DMS153 treated with DMSO at 0.1 percent for 48 hours (cell line): ENCODE measurements at regions not wholly inside any gene's neighbourhood (a gene's known extent, or its start where the extent isn't known, plus 50 kb on each side); places are given as distances from the start of the nearest gene placed in this dataset.
A peak's percentile ranks its signal among the peaks of the same experiment; 100 is the strongest.

Experiments
- DNase-seq: peaks from one replicate; lab custom pipeline; 2025; ENCODE audit not compliant: unreplicated experiment; lab: John Stamatoyannopoulos, UW

DNA sequence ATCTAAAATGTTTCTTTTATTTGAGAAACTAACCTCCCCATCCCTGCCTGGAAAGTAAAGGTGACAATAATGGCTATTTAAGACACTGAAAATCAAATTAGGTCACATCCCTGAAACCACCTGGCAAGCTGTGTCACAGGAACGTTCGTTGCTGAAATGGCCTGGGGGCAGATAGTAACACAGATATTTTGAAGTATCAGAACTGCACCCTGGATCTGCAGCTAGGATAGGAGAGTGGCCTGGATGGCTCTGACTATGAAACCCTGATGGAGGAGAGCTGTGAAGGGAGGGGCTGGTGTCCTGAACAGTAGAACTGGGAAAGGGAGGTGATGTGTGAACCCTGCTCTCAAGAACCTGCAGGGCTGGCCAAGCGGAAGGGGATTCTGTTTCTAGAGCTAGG, 648.3 kb upstream of the CFAP20DC start:
- DNase-seq = no peak

DNA sequence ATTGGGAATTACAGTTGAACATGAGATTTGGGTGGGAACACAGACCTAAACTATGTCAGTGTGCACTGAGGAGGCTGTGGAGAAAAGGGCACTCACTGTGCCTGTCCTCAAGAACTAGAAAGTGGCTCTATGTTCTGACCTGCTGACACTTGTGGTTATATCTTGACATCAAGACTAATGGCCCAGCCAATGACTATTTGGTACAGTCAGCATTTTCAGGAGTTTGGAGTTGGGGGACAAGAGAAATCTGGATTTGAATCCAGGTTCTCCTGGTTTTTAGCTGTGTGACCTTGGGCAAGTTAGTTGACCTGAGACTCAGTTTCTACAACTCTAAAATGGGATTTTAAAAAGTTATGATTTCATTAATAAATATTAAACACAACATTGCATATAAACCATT, 647.0 kb upstream of the CFAP20DC start:
- no peak for DNase-seq

DNA sequence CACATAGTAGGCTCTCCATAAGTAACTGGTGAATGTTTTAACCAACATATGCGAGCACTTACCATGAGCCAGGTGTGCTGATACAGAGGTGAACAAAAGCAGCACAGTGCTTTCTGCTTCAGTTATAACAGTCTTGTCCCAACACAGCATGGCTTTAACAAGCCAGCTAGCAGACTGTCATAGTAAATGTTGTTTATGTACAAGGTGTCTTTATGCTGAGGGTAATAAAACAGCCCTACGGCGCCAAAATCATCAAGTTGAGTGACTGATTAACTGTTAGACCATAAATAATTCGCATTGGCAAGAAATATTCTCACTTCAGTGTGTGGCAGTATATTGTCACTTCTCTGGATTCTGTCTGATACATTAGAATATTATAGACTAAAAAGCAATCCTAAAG, 646.0 kb upstream of the CFAP20DC start:
- no peak for DNase-seq

DNA sequence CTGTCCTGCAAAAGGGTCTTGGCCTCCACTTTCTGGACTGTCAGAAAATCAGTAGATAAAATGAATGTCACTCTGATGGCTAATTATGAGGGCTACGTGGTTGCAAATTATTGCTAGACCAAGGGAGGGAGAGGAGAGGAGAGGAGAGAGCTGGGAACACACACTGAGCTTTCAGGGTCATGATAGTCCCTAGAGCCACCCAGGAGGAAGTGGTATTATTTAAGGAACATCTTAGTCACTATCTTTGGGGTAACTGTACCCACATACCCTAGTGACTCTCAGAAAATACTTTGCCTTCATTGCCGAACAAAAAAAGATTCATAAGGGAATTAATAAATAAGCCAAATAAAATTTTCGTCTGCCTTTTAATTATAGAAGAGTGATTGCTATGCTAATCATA, 642.3 kb upstream of the CFAP20DC start:
- no peak for DNase-seq

DNA sequence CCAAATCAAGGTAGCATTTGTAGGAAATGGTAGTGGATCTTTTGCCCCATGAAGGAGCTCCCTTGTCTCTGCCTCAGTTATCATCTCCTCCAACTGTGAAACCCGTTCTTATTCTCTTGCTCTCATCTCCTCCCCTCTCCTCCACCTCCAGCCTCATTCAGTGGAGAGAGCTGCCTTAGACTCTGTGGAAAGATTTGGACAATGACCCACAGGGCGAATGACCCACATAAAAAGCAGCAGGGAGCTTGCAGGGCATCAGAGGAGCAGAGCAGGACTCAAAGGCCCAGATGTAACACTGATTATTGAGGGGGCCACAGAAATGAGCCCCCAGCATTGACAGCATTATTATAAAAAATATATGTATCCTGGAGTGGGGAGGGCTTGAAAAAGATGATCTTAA, 641.1 kb upstream of the CFAP20DC start:
- DNase-seq = no peak

DNA sequence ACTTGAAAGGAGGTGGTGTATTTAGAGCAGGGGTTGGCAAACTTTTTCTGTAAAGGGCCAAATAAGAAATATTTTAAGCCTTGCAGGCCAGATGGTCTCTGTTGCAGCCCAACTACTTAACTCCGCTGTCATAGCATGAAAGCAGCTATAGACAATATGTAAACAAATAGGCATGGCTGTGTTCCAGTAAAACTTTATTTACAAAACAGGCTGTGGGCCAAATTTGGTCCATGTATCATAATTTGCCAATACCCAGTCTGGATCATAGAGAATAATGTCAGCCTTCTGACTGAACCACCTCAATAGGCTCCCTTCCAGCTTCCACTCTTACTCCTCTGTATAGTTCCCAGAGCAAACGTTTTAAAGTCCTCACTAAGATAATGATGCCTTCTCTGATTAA, 638.8 kb upstream of the CFAP20DC start:
- DNase-seq = no peak

DNA sequence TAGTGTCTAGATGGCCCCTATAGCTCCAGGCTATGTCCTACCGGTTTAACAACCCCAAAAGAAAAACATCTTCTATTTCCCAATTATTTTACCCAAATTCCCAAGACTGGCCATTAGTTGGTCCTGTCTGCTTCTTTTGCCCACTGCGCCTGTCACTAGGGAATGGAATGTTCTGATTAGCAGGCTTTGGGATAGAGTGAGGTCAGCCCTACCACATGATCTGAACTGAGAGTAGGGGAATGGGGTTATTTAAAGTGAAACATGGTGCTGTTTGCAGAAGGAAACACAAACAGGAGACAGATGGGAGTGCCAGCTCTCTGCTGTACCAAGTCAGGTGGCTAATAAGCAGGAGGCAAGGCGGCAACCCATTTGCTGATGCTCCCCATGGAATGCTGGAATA, 635.6 kb upstream of the CFAP20DC start:
- DNase-seq = no peak

DNA sequence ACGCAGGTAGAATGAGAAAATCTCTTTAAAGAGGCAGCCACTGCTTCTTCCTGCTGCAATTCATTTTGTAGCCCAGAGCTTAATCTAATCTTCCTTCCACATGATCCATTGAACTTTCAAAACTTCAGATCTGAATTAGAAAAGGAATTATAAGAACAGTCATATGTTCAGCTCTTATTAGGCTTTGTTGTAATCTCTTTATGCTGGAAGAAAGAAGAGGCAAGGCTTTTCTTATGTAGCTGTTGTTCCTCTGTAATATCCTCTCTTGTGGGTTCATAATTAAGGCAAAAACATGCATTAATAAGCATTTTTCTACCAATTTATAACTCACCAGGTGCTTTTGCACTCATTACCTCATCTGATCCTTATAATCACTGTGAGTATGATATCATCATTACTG, 634.9 kb upstream of the CFAP20DC start:
- DNase-seq = no peak

DNA sequence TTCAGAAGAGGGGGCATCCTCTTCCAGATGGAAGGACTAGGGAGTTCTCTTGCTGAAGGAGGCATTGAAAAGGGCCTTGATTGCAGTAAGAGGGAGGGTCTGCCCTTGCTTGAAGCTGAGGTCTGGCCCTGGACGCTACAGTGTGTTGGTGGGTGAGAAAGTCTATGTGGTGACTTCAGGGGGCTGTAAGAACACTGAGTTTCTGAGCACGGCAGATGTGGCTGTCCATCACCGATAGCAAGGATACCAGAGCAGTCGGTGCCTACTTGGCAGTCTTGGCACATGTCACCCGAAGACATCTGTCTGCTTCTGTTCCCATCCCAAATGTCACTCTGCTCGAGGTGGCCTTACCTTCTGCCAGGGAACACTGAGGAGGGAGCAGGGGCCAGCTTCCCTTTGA, 631.1 kb upstream of the CFAP20DC start:
- no peak for DNase-seq

DNA sequence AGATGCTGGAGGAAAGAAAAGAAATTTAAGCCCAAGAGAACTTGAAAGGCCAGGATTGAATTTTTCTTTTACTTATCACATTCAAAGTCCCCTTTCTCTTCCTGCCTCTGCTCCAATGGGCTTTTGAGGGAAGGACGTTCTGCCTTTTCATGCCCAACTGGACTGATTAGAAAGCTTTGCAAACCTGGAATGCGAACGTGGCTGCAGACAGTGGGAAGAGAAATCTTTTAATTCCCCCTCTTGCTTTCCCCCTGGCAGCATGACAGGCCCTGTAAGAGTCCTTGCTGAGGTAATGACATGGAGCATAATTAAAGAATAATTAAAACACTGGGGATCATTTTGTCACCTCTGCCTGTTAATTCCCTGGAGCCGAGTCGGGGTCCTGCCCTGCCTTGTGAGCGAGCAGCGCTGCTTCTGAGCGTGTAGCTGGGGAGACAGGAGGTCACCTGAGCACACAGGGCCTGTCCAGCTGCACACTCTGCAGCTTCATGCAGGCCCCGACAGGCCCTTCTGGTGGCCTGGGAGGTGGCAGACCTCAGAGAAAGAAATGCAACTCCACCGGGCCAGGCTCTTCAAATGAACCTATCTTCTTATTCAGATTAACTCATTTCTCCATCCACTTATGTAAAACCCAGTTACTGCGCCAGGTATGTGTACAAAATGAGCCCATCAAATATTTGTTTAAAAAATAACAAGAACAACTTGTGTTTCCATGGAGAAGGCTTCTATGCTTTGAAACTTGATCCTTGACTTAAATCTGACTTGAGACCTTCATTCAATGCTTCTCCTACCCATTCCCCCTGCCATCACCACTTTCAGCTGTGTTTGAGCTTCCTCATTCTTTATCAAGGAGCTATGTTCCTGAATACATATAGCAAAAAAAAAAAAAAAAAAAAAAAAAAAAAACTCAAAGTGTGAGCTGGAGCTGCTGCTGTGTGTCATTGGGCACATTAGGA, 628.2 kb upstream of the CFAP20DC start:
- DNase-seq = peak; percentile 6

DNA sequence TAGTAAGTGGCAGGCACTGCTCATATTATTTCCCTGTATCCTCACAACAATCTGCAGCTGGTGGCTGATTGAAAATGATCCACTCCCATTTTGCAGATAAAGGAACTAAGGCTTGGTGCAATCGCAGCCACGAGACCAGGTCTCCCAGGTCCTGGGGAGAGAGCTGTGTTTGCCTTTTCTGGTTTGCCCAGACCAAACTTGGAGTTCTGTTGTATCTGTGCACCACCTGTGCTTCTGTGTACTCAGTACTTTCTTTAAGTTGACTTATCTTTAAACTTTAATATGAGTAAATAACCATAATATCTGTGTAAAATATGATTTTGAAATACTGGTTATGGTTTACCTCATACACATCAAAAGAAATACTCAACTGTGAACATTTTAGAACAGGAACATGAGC, 625.7 kb upstream of the CFAP20DC start:
- no peak for DNase-seq

DNA sequence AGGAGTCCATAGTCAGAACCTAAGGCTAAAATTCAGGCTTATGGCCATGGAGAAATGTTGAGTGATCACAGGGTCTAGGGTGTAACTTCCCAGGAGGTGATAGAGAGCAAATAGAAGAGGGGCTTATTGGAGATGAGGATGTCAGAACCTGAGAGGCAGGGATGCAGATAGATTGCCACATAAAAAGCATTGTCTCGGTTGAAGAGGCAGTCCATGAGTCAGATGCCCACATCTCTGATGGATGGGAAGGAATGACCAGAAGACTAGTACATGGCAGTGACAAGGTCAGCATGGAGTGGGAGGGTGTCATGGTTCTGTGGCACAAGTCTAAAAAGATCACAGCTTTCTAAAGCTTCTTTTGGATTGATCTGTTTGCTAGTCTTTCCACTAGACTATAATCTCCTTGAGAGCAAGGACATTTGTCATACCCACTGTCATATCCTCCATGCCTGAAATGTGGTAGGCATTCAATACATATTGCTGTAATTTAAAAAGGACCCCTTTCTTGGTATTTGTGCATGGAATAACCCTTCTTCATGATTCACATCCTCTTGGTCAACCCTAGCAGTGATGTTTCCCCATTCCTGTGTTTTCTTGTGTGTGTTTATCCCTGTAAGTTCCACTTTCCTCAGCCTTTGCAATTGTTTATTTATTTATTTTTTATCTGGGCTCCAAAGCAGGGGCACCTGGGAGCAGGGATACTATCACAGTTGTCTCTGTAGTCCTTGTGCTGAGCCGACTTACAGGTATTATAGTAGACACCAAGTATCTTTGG, 613.4 kb upstream of the CFAP20DC start:
- DNase-seq = no peak

DNA sequence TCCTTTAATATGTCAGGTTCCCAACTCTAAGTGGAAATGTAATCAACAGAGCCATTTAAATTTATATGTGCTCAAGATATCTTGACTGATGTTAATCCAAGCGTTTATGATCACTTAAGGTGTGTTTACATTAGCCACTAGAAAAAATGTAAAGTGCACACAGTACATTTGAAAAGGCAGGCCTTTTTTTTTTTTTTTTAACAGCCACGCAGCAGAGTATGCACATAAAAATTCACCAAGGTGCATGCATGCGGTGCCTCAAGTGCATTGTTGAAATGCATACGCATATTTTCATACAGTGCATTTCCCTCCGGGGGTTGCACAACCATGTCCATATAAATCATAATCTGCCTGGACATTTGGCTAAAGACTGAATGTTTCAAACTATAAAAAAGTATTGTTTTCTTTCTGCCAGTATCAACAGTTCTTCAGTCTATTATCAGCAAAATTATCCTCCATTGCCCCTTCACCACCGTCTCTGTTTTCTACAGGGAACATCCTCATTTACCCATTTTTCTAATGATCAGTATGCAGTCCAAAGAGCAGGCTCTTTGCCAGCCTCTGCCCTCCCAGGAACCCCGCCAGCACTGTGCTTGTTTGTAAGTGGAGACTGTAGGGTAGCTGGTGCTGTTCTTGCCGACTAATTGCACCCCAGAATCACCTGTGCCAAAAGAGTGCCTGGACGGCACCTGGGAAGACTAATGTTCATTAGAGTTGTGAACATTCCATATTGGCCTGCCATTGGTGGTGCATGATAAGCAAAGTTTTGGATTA, 611.2 kb upstream of the CFAP20DC start:
- DNase-seq = peak; percentile 31

DNA sequence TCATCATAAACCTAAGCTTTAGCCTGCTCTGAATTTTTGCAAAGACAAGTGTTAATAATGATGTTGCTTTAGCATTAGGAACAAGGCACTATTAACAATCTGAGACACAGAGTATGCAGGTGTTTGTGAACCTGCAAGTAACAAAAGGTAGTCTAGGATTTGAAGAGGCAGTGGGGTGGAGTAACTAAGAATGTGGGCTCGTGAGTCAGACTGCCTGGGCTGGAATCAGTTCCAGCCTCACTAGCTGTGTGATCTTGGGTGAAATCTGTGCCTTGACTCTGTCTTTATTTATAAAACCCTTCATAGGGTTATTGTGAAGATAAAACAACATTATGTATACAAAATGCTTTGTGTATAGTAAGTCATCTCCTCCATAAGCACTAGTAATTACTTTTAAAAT, 610.6 kb upstream of the CFAP20DC start:
- DNase-seq = no peak

DNA sequence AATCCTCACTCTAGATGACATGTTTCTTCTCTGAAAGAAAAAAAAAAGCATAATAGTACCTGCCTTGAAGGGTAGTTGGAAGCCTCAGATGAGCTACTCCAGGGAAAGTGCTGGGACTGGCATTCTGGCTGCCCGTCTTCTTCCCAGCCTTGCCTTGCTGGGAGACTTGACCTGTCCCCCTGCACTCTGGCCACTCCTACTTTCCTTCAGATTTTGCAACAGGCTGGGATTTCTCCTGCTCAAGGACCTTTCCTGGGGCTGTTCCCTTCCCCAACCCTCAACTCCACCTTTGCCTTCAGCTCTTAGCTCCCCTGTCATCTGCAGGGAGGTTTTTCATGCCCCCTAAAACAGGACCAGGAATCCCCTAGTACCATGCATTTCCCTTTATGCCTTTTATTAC, 609.9 kb upstream of the CFAP20DC start:
- no peak for DNase-seq

DNA sequence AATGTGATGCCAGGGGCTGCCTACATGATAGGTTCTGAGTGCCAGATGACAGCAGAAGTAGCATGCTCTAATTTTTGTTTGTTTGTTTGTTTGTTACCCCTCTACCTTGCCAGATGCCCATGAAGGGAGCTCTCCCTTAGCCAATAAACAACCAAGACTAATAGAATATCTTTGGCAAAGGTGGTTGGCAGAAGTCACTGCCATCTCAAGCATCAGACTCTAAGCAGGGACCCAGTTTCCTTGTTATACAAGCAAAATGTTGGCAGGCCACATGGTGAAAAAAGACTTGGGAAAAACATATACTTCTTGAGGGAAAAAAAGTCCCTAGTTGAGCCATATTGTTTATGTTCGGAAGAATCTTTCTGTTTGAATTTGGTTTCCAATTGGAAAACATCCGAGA, 609.0 kb upstream of the CFAP20DC start:
- no peak for DNase-seq

DNA sequence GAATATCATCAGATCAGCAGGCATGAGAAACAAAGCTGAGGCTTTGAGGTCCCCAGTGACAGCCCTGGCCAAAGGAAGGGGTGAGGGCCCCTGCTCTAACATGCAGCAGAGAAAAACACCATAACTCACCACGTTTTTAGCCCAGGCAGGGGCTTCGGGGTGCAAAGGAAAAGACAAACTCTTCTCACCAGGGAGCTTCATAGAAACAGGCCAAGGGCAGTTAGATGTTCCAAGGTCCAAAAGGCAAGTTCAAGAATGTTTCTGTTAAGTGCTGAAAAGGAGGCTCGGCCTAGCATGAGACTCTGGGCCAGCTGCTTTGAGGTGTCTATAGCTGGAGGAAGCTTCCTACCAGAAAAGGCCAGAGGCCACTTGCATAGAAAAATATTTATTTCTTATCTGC, 608.4 kb upstream of the CFAP20DC start:
- no peak for DNase-seq

DNA sequence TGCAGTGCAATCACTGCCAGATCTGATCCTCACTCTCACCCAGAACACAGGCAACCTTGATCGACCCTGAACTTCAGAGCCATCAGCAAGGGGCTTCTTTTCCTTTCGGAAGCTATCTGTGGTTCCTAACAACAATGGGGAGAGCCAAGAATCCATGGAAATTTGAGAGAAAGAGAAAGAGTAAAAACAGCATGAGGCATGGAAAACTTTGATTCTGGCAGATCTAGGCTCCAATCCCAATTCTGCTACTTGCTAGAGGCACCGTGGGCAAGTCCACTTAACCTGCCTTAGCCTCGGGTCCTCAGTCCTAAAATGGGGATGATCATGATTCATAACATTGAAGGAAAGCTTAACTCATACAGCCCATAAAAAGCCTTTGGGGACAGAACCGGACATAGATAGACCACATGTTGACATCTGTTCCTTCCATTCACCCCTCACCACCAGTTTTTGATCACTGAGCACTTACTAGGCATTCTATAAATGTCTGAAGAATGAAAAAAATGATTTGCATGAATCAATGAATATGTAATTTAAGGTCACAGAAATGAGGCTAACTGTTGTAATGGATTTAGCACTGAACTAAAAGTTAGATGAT, 605.7 kb upstream of the CFAP20DC start:
- DNase-seq = no peak

DNA sequence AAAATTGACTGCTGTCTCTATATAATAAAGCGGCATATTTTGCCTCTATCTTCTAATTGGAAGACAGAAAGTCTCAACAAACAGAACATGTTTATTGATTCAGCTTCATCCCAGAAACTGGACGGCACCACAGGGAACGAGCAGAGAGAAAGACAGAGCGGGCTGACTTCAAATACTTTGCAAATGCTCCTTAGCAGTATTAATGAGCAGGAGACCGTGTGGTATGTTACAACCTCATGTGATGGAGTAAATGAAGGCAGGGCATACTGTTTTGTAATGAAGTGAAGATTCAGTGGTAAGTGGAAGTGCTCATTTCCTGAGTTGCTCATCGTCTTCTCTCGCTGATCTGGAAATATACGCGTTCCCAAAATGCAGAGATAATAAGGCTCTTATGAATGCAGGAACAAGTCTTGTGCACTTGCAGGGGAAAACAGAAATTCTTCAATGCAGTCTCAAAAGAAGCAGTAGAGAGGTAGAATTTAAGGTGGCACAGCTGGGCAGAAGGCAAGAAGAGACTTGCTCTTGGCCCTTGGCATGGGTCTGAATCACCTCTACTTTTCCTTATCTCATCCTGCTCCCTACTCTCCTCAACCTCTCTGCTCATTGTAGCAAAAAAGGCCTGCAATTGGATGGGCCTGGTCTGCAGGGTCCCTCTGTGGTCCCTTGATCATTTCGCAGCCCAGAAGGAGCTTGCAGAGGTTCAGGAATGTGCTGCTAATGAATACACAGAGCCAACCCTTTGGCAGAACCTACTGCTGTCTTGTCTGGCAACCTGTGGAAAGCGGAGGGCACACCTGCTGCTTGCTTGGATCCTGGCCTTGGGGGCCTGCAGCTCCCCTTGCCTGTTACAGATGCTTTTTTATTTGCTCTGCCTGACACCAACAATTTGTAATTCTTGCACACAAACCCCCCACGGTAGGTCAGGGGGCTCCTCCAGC, 604.9 kb upstream of the CFAP20DC start:
- DNase-seq = no peak

DNA sequence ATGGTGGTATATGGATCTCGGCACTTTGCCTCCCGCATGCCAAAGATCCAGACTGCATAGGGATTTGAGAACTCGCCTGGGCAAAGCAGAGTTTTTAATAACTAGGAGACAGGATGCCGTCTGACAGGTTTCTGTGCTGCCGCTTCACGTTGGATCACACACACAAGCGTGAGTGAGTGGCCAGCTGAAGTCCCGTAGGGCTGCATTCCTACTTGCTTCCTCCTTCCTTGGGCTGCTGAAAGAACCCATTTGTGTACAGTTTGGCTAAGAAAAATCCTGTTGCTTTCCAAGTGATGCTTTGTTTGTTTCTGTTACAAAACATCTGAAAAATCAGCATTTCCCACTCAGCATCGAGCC, 604.3 kb upstream of the CFAP20DC start:
- DNase-seq = no peak
